Left kidney (tissue), 1 donor: ENCODE measurements at regions not wholly inside any gene's neighbourhood (a gene's known extent, or its start where the extent isn't known, plus 50 kb on each side); places are given as distances from the start of the nearest gene placed in this dataset.

Experiments used
- DNase-seq: peaks from one replicate; pipeline ENCODE4 v3.0.0-alpha.2; 2013

GRCh38 chr9:515665-516064 is 301.0 kb downstream of the DOCK8 start:
- DNase-seq = no peak

GRCh38 chr9:517993-518392 is 303.3 kb downstream of the DOCK8 start:
- no peak for DNase-seq

- DNase-seq = no peak
Observed at GRCh38 chr9:518540-518939, 303.9 kb downstream of the DOCK8 start.

GRCh38 chr9:519579-519978 is 304.9 kb downstream of the DOCK8 start:
- no peak for DNase-seq

GRCh38 chr9:520302-520701 is 305.6 kb downstream of the DOCK8 start:
- no peak for DNase-seq

GRCh38 chr9:522190-522589 is 307.5 kb downstream of the DOCK8 start:
- DNase-seq = no peak

- no peak for DNase-seq
Observed at GRCh38 chr9:522658-523057, 308.0 kb downstream of the DOCK8 start.

GRCh38 chr9:523444-523843 is 308.8 kb downstream of the DOCK8 start:
- no peak for DNase-seq

- no peak for DNase-seq
Observed at GRCh38 chr9:524008-524407, 309.3 kb downstream of the DOCK8 start.

GRCh38 chr9:526904-527591 is 312.4 kb downstream of the DOCK8 start:
- DNase-seq = no peak

- no peak for DNase-seq
Observed at GRCh38 chr9:529731-530130, 311.8 kb upstream of the DMRT1 start.

- no peak for DNase-seq
Observed at GRCh38 chr9:530681-531080, 310.8 kb upstream of the DMRT1 start.

GRCh38 chr9:532707-533106 is 308.8 kb upstream of the DMRT1 start:
- no peak for DNase-seq

GRCh38 chr9:534886-535285 is 306.6 kb upstream of the DMRT1 start:
- DNase-seq = no peak

GRCh38 chr9:535356-535755 is 306.1 kb upstream of the DMRT1 start:
- DNase-seq = no peak

- no peak for DNase-seq
Observed at GRCh38 chr9:536597-537511, 304.6 kb upstream of the DMRT1 start.

- DNase-seq = no peak
Observed at GRCh38 chr9:543478-543877, 298.0 kb upstream of the DMRT1 start.

- DNase-seq = no peak
Observed at GRCh38 chr9:545480-545879, 296.0 kb upstream of the DMRT1 start.

- DNase-seq = no peak
Observed at GRCh38 chr9:546235-546634, 295.3 kb upstream of the DMRT1 start.

GRCh38 chr9:546797-547223 is 294.7 kb upstream of the DMRT1 start:
- peak; percentile 69 for DNase-seq

GRCh38 chr9:547314-547713 is 294.2 kb upstream of the DMRT1 start:
- DNase-seq = no peak

- no peak for DNase-seq
Observed at GRCh38 chr9:549455-549997, 292.0 kb upstream of the DMRT1 start.

GRCh38 chr9:550333-550732 is 291.2 kb upstream of the DMRT1 start:
- peak; percentile 71 for DNase-seq
